Neural progenitor cell (in vitro differentiated cells): ENCODE measurements at regions not wholly inside any gene's neighbourhood (a gene's known extent, or its start where the extent isn't known, plus 50 kb on each side); places are given as distances from the start of the nearest gene placed in this dataset.

Experiments
- DNase-seq: peaks from one replicate; pipeline ENCODE4 v3.0.0-alpha.2; 2016; ENCODE audit warnings: low spot score
- H2AFZ ChIP-seq: fragments of 200-600 bp; sonication (generic); replicated peaks from 2 replicates; pipeline ENCODE4 v1.6.1; 2016; ENCODE audit warnings: antibody characterized with exemption
- H3F3A ChIP-seq: fragments of 200-600 bp; sonication (generic); 2 replicates; pipeline ENCODE4 v1.6.1; 2016; ENCODE audit warnings: antibody characterized with exemption, low read depth
- H3K27ac ChIP-seq: fragments of 200-600 bp; sonication (generic); 2 replicates; pipeline ENCODE4 v1.5.1; 2016; ENCODE audit warnings: mild to moderate bottlenecking
- H3K27me3 ChIP-seq: fragments of 200-600 bp; sonication (generic); 2 replicates; pipeline ENCODE4 v1.6.1; 2016; ENCODE audit warnings: mild to moderate bottlenecking, moderate library complexity
- H3K36me3 ChIP-seq: fragments of 200-600 bp; sonication (generic); 2 replicates; pipeline ENCODE4 v1.5.1; 2016
- H3K4me1 ChIP-seq: fragments of 200-600 bp; sonication (generic); 2 replicates; pipeline ENCODE4 v1.6.1; 2016; ENCODE audit warnings: mixed run types
- H3K4me2 ChIP-seq: fragments of 200-600 bp; sonication (generic); 2 replicates; pipeline ENCODE4 v1.6.1; 2016
- H3K4me3 ChIP-seq: fragments of 200-600 bp; sonication (generic); 2 replicates; pipeline ENCODE4 v1.5.1; 2016
- H3K79me2 ChIP-seq: fragments of 200-600 bp; sonication (generic); 2 replicates; pipeline ENCODE4 v1.6.1; 2016; ENCODE audit warnings: low read depth
- H3K9ac ChIP-seq: fragments of 200-600 bp; sonication (generic); 2 replicates; pipeline ENCODE4 v1.6.1; 2016
- H3K9me3 ChIP-seq: fragments of 200-600 bp; sonication (generic); 2 replicates; pipeline ENCODE4 v1.5.1; 2016; ENCODE audit warnings: low read depth
- H4K20me1 ChIP-seq: fragments of 200-600 bp; sonication (generic); 2 replicates; pipeline ENCODE4 v1.6.1; 2016; ENCODE audit warnings: low read depth
- H3K27ac Mint-ChIP-seq: 3 replicates; pipeline ENCODE4 v1.8.0; 2021; ENCODE audit warnings: mixed read lengths
- H3K27me3 Mint-ChIP-seq: 2 replicates; pipeline ENCODE4 v1.8.0; 2022; ENCODE audit warnings: low read depth, mild to moderate bottlenecking, inconsistent platforms, moderate library complexity, mixed read lengths; ENCODE audit not compliant: insufficient read depth
- H3K36me3 Mint-ChIP-seq: 3 replicates; pipeline ENCODE4 v1.8.0; 2021; ENCODE audit warnings: mixed read lengths
- H3K4me1 Mint-ChIP-seq: 3 replicates; pipeline ENCODE4 v1.8.0; 2021; ENCODE audit warnings: mixed read lengths
- H3K4me3 Mint-ChIP-seq: 3 replicates; pipeline ENCODE4 v1.8.0; 2021; ENCODE audit warnings: mild to moderate bottlenecking, moderate library complexity, mixed read lengths
- H3K9me3 Mint-ChIP-seq: 3 replicates; pipeline ENCODE4 v1.8.0; 2020; ENCODE audit warnings: mixed read lengths
- EZH2 ChIP-seq: fragments of 200-600 bp; sonication (generic); IDR thresholded peaks from 2 replicates; pipeline ENCODE4 v1.6.1; 2017; ENCODE audit warnings: antibody characterized with exemption, mild to moderate bottlenecking, moderate library complexity
- EZH2phosphoT487 ChIP-seq: fragments of 200-600 bp; sonication (generic); IDR thresholded peaks from 2 replicates; pipeline ENCODE4 v1.6.1; 2017; ENCODE audit warnings: antibody characterized with exemption
- TF ChIP-seq, protein P1 (sequence below): fragments of 200-600 bp; sonication (generic); IDR thresholded peaks from 2 replicates; pipeline ENCODE4 v1.5.1; 2017; ENCODE audit warnings: antibody characterized with exemption, mild to moderate bottlenecking

GRCh38 chr4:12873351-12873750, 610.8 kb downstream of the RAB28 start:
- Histone ChIP-seq H3K36me3 (no peaks in the 10 kb centered on the region), H4K20me1 (no peaks in the 10 kb centered on the region), H3K9me3 (no peaks in the 10 kb centered on the region), H3F3A (no peaks in the 10 kb centered on the region), H2AFZ (no peak overlapping the region), H3K27me3 (no peaks in the 10 kb centered on the region), H3K4me1 (no peaks in the 10 kb centered on the region), H3K4me2 (no peak overlapping the region), H3K79me2 (no peaks in the 10 kb centered on the region), H3K4me3 (no peak overlapping the region), H3K27ac (no peak overlapping the region), H3K9ac (no peak overlapping the region)
- Mint-ChIP-seq H3K4me3 (no peak overlapping the region), H3K4me1 (peaks cover 30% of the 10 kb centered on the region), H3K27ac (peak overlapping the region; percentile 60), H3K9me3 (peaks cover 6% of the 10 kb centered on the region), H3K27me3 (peaks cover 4% of the 10 kb centered on the region), H3K36me3 (no peaks in the 10 kb centered on the region)
- DNase-seq, result no peak
- TF ChIP-seq, protein P1, sequence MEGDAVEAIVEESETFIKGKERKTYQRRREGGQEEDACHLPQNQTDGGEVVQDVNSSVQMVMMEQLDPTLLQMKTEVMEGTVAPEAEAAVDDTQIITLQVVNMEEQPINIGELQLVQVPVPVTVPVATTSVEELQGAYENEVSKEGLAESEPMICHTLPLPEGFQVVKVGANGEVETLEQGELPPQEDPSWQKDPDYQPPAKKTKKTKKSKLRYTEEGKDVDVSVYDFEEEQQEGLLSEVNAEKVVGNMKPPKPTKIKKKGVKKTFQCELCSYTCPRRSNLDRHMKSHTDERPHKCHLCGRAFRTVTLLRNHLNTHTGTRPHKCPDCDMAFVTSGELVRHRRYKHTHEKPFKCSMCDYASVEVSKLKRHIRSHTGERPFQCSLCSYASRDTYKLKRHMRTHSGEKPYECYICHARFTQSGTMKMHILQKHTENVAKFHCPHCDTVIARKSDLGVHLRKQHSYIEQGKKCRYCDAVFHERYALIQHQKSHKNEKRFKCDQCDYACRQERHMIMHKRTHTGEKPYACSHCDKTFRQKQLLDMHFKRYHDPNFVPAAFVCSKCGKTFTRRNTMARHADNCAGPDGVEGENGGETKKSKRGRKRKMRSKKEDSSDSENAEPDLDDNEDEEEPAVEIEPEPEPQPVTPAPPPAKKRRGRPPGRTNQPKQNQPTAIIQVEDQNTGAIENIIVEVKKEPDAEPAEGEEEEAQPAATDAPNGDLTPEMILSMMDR, result no peak
- TF ChIP-seq EZH2phosphoT487 (no peak), EZH2 (no peak)

DNA sequence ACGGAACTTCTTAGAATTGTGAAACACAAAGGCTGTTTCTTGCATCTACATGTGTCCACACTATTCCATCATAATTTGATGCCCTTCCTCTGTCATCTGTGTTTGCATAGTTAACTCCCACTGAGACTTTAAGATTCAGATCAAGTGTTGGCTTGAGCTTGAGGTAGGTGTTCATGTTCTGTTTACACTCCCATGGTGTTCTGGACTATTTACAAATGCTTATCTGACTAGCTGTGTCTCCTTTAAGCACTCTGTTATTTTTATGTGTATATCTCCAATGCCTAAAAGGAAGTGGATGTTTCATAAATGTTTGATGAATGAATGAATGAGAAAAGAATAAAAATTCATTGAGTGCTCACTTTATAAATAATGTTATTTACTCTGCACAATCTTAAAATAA, 622.7 kb downstream of the RAB28 start:
- H4K20me1 ChIP-seq, result no peaks in the 10 kb centered on the region
- H3K4me2 ChIP-seq, result no peak overlapping the region
- no peak overlapping the region for H3K4me3 Mint-ChIP-seq
- no peaks in the 10 kb centered on the region for H3K9me3 Mint-ChIP-seq
- H2AFZ ChIP-seq, result no peak overlapping the region
- H3K9ac ChIP-seq, result no peak overlapping the region
- TF ChIP-seq, protein P1, result no peak
- TF ChIP-seq EZH2phosphoT487, result no peak
- no peak for TF ChIP-seq EZH2
- H3K4me1 Mint-ChIP-seq, result no peaks in the 10 kb centered on the region
- no peaks in the 10 kb centered on the region for H3K4me1 ChIP-seq
- no peaks in the 10 kb centered on the region for H3K79me2 ChIP-seq
- no peak overlapping the region for H3K27ac Mint-ChIP-seq
- no peak overlapping the region for H3K4me3 ChIP-seq
- H3F3A ChIP-seq, result no peaks in the 10 kb centered on the region
- no peak for DNase-seq
- H3K27ac ChIP-seq, result no peak overlapping the region
- no peaks in the 10 kb centered on the region for H3K27me3 ChIP-seq
- no peaks in the 10 kb centered on the region for H3K36me3 Mint-ChIP-seq
- peaks cover 2% of the 10 kb centered on the region for H3K27me3 Mint-ChIP-seq
- no peaks in the 10 kb centered on the region for H3K9me3 ChIP-seq
- H3K36me3 ChIP-seq, result no peaks in the 10 kb centered on the region

GRCh38 chr4:12852338-12853307, 631.5 kb downstream of the RAB28 start:
- TF ChIP-seq, protein P1, result peak; percentile 75
- no peak for TF ChIP-seq EZH2
- H3K4me1 ChIP-seq, result no peaks in the 10 kb centered on the region
- no peak overlapping the region for H2AFZ ChIP-seq
- no peaks in the 10 kb centered on the region for H3K9me3 ChIP-seq
- no peaks in the 10 kb centered on the region for H4K20me1 ChIP-seq
- Mint-ChIP-seq H3K36me3 (no peaks in the 10 kb centered on the region), H3K4me1 (peaks cover 21% of the 10 kb centered on the region), H3K27me3 (peaks cover 2% of the 10 kb centered on the region), H3K27ac (no peak overlapping the region), H3K9me3 (no peaks in the 10 kb centered on the region), H3K4me3 (no peak overlapping the region)
- DNase-seq, result peak; percentile 73
- no peak overlapping the region for H3K4me3 ChIP-seq
- H3K9ac ChIP-seq, result no peak overlapping the region
- H3K4me2 ChIP-seq, result no peak overlapping the region
- H3K27ac ChIP-seq, result no peak overlapping the region
- no peaks in the 10 kb centered on the region for H3K79me2 ChIP-seq
- no peaks in the 10 kb centered on the region for H3K27me3 ChIP-seq
- H3K36me3 ChIP-seq, result no peaks in the 10 kb centered on the region
- H3F3A ChIP-seq, result no peaks in the 10 kb centered on the region
